ENCODE measurements at regions not wholly inside any gene's neighbourhood (a gene's known extent, or its start where the extent isn't known, plus 50 kb on each side); places are given as distances from the start of the nearest gene placed in this dataset.
A peak's percentile ranks its signal among the peaks of the same experiment; 100 is the strongest.

DNA sequence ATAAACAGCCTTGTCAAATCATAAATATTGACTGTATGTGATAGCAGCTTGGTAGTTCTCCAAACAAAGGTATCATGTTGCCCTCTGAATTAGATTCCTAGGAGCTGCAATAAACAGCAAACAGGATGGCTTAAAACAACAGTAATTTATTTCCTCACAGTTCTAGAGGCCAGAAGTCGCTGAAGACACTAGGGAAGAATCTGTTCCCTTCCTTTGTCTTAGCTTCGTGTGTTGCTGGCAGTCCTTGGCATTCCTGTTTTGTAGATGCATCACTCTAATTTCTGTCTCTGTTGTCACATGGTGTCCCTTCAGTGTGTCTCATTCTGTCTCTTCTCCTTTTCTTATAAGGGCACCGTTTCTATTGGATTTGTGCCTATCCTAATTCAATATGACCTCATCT, 679.3 kb downstream of the OTOL1 start:
- Histone ChIP-seq H3K27me3 (no peaks in the 10 kb centered on the region), H3K27ac (no peak overlapping the region), H3K36me3 (no peaks in the 10 kb centered on the region), H3K4me3 (no peak overlapping the region), H4K20me1 (no peaks in the 10 kb centered on the region), H3K9me3 (replicated peaks in 1 of 11) (peaks cover 0 to 10% (median 0%) of the 10 kb centered on the region in 11 experiments; a peak in 4 of 22 replicates), H3K9ac (no peak overlapping the region), H3K4me1 (peaks cover 0 to 4% (median 0%) of the 10 kb centered on the region in 10 experiments; a peak in 5 of 20 replicates), H3K4me2 (no peak overlapping the region)
- no peak for TF ChIP-seq Cebpa-rat (IDR thresholded peaks at IDR 0.05)

DNA sequence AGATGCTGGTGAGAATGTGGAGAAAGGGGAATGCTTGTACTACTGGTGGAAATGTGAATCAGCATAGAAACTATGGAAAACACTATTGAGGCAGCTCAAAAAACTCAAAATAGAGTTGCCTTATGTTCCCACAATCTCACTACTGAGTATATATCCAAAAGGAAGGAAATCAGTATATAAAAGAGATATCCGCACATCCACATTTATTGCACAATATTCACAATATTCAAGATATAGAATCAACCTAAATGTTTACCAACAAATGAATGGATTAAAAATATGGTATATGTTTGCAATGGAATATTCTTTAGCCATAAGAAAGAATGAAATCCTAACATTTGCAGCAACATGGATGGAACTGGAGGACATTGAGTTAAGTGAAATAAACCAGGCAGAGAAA, 686.8 kb downstream of the OTOL1 start:
- Histone ChIP-seq H3K4me3 (no peak overlapping the region), H3K9ac (no peak overlapping the region), H3K27me3 (no peaks in the 10 kb centered on the region), H3K36me3 (no peaks in the 10 kb centered on the region), H4K20me1 (no peaks in the 10 kb centered on the region), H3K4me2 (no peak overlapping the region), H3K9me3 (replicated peaks in 1 of 11) (no peaks in the 10 kb centered on the region), H3K4me1 (no peaks in the 10 kb centered on the region), H3K27ac (no peak overlapping the region)
- TF ChIP-seq Cebpa-rat (IDR thresholded peaks at IDR 0.05) = 0 out of 22 replicates have a peak, but pooled peaks of 1 of the 11 experiments have one; percentile 10

DNA sequence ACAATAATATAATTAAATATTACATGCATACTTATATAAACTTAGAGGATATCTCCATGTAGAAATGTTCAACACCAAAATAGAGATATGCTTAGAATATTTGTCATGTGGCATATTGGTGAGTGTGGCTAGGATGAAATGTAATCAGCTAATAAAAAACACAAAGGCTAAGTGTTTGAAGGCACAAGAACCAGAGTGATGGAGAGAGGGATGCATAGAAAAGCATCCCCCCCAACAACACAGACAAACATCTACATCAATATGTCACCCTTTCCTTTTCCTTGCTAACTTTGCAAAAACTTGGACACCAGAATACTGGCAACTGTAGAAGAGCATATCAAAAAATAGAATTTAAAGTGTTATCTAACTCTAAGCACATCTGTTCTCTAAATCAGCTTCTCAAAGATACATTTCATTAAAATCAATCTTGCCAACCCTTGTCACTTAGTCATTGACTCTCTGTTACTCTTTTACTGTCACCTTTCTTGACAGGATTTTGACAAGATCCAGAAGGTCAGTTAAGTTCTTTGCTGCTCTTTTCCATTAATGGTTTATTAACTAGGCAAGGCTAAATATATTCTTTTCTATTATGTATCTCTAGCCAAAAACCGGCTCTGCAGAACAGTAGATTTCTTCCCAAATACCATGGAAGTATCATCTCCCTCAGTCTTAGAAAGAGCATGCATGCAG, 695.9 kb downstream of the OTOL1 start:
- Histone ChIP-seq H3K27me3 (no peaks in the 10 kb centered on the region), H3K9me3 (replicated peaks in 1 of 11) (peaks cover 0 to 16% (median 7%) of the 10 kb centered on the region in 11 experiments; a peak in 9 of 22 replicates), H3K36me3 (no peaks in the 10 kb centered on the region), H3K4me2 (no peak overlapping the region), H3K27ac (no peak overlapping the region), H3K4me1 (no peaks in the 10 kb centered on the region), H3K4me3 (no peak overlapping the region), H3K9ac (no peak overlapping the region), H4K20me1 (no peaks in the 10 kb centered on the region)
- no peak for TF ChIP-seq Cebpa-rat (IDR thresholded peaks at IDR 0.05)

DNA sequence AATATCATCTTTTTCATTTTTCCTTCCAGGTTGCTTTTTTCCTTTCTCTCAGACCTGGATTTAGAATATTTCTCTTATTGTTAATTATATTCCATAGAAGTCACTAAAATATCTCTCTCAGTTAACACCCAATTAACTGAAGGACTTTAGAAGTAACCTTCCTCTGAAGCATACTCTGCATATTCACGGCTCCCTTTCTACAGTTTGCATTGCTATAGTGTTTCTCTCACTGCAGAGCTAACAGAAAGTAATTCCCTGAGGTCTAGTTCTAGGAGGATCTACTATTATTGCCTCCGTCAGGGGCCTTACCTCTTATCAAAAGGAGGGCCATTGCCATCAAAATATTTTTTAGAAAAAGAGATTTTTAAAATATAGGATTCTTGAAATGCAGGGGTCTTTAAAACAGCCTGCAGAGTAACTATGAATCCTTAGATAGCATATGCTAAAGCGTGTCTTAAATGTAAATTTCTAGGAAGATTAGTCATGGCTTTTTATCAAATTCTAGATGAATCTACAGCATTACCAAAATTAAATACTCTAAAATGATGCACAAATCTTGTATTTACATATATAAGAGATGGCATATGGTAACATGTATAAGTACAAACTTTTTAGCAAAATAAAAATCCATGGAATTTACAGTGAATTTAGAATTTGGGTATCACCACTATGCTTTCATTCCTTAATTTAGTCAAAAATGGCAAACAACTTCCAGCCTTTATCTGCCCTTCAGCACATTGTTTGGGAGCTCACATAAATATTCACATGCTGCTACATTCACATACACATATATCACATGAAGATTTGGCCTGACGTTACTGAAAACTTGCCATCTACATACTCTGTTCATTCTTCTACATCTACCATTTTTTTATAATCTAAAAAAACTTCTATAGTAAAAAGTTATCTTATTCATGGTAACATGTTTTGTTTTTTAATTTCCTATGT, 696.8 kb downstream of the OTOL1 start:
- no peaks in the 10 kb centered on the region for H3K4me1 ChIP-seq
- no peaks in the 10 kb centered on the region for H4K20me1 ChIP-seq
- H3K9me3 ChIP-seq (replicated peaks in 1 of 11) = peaks cover 0 to 16% (median 7%) of the 10 kb centered on the region in 11 experiments; a peak in 9 of 22 replicates
- H3K4me2 ChIP-seq = no peak overlapping the region
- no peak overlapping the region for H3K27ac ChIP-seq
- no peak for TF ChIP-seq Cebpa-rat (IDR thresholded peaks at IDR 0.05)
- H3K36me3 ChIP-seq = no peaks in the 10 kb centered on the region
- H3K27me3 ChIP-seq = no peaks in the 10 kb centered on the region
- H3K4me3 ChIP-seq = no peak overlapping the region
- no peak overlapping the region for H3K9ac ChIP-seq

DNA sequence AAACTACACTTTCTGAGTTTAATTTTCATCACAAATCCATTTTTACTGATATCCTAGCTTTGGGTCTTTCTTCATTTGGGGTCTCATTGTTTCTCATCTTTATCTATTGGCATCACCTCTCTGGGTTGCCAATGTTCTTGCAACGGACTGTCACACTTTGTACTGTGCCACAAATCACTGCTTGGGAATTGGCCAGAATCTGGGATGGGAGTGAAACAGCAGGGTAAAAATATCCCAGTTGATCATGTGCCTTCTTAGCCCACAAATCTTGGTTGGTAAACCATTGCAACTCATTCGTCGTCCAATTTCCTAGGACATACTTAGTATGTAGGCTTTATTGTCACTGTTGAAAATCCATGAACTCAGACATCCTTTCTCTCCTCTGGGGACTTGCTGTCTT, 698.5 kb downstream of the OTOL1 start:
- Histone ChIP-seq H3K4me1 (no peaks in the 10 kb centered on the region), H3K4me2 (no peak overlapping the region), H3K4me3 (no peak overlapping the region), H4K20me1 (no peaks in the 10 kb centered on the region), H3K36me3 (no peaks in the 10 kb centered on the region), H3K9me3 (replicated peaks in 1 of 11) (peaks cover 0 to 12% (median 7%) of the 10 kb centered on the region in 11 experiments; a peak in 9 of 22 replicates), H3K9ac (no peak overlapping the region), H3K27me3 (no peaks in the 10 kb centered on the region), H3K27ac (no peak overlapping the region)
- TF ChIP-seq Cebpa-rat (IDR thresholded peaks at IDR 0.05) = no peak

DNA sequence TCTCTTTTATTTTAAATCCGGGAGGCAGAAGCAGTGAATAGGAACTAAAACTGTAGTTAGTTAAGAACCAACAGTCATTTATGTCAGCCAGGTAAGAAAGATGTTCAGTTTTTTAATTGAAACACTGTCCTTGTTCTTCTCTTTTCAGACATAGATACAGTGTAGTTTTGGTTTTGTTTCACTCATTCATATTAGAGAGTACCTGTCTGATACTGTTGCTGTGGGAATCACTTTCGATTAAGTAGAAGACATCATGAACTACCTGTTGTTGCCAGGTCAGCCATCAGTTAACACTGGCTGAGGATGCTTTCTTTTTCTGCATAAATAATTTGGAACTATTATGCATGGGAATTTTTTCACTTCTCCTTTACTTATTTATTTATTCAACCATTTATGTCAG, 700.4 kb downstream of the OTOL1 start:
- H3K4me3 ChIP-seq = no peak overlapping the region
- no peak overlapping the region for H3K4me2 ChIP-seq

DNA sequence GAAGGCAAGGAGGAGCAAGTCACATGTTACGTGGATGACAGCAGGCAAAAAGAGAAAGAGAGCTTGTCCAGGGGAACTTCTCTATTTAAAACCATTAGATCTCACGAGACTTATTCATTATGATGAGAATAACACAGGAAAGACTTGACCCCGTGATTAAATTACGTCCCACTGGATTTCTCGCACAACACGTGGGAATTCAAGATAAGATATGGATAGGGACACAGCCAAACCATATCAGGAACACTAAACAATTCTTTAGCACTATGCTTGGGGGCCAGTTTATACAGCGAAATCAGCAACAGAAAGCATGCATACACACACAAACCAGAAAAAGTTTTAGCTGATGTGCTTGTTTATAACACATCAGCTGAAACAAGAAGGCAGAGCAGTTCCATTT, 704.2 kb downstream of the OTOL1 start:
- no peak overlapping the region for H3K4me2 ChIP-seq
- H3K27me3 ChIP-seq = no peaks in the 10 kb centered on the region
- TF ChIP-seq Cebpa-rat (IDR thresholded peaks at IDR 0.05) = no peak
- no peak overlapping the region for H3K27ac ChIP-seq
- no peak overlapping the region for H3K4me3 ChIP-seq
- no peaks in the 10 kb centered on the region for H3K4me1 ChIP-seq
- H3K36me3 ChIP-seq = no peaks in the 10 kb centered on the region
- H3K9ac ChIP-seq = no peak overlapping the region
- no peaks in the 10 kb centered on the region for H3K9me3 ChIP-seq (replicated peaks in 1 of 11)
- H4K20me1 ChIP-seq = no peaks in the 10 kb centered on the region

More for the DNA sequence above, 700.4 kb downstream of the OTOL1 start:
- Histone ChIP-seq H3K27me3 (no peaks in the 10 kb centered on the region), H3K9ac (no peak overlapping the region), H3K4me1 (no peaks in the 10 kb centered on the region), H4K20me1 (no peaks in the 10 kb centered on the region), H3K36me3 (no peaks in the 10 kb centered on the region), H3K27ac (no peak overlapping the region), H3K9me3 (replicated peaks in 1 of 11) (no peaks in the 10 kb centered on the region)
- TF ChIP-seq Cebpa-rat (IDR thresholded peaks at IDR 0.05) = no peak

DNA sequence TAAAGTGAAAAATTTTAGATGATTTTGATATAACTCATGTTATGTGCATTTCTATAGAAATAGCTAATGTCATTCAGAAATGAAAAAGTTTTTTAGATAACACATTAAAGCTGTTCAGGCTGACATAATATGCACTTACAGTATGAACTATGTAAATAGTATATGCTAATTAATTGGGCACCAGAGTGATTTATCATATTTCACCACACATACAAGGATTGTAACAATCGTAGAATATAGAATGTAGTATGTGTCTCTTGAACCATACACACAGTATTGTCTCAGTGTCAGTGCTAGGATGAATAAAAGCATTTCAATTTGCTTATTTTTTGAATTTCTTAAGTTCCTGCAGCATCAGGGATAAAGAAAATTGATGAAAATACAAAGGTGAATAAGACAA, 710.0 kb downstream of the OTOL1 start:
- no peak overlapping the region for H3K4me2 ChIP-seq
- H3K9me3 ChIP-seq (replicated peaks in 1 of 11) = no peaks in the 10 kb centered on the region
- no peaks in the 10 kb centered on the region for H3K4me1 ChIP-seq
- no peak for TF ChIP-seq Cebpa-rat (IDR thresholded peaks at IDR 0.05)
- H3K36me3 ChIP-seq = no peaks in the 10 kb centered on the region
- no peak overlapping the region for H3K27ac ChIP-seq
- no peak overlapping the region for H3K9ac ChIP-seq
- no peak overlapping the region for H3K4me3 ChIP-seq
- no peaks in the 10 kb centered on the region for H4K20me1 ChIP-seq
- no peaks in the 10 kb centered on the region for H3K27me3 ChIP-seq

DNA sequence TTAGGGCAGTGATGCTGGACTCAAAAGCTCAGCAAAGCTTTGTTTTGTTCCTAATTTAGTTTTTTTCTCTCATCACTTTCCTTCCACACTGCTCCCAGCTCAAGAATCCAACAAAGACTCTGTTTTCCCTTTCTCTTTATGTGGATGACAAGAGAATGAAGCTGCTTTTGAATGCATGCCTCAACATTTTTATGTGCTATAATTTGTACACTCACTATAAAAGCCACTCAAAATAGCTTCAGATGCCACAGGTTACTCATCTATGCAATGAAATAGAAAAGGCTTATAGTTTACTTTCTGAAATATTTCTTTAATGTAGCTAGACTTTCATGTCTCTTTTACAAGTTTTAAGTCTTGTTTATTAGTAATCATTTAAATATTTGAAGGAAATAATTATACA, 714.9 kb downstream of the OTOL1 start:
- H3K9ac ChIP-seq = no peak overlapping the region
- no peaks in the 10 kb centered on the region for H3K9me3 ChIP-seq (replicated peaks in 1 of 11)
- no peak for TF ChIP-seq Cebpa-rat (IDR thresholded peaks at IDR 0.05)
- H3K4me1 ChIP-seq = no peaks in the 10 kb centered on the region
- H3K27ac ChIP-seq = no peak overlapping the region
- H4K20me1 ChIP-seq = no peaks in the 10 kb centered on the region
- H3K27me3 ChIP-seq = no peaks in the 10 kb centered on the region
- no peak overlapping the region for H3K4me2 ChIP-seq
- H3K4me3 ChIP-seq = no peak overlapping the region
- H3K36me3 ChIP-seq = no peaks in the 10 kb centered on the region

Data from BLaER1 treated with 17β-estradiol and CSF1 and Interleukin-3, amounts not matched to agents 10 nM and 100 nM (cell line).